HL-60 (cell line): ENCODE measurements at regions not wholly inside any gene's neighbourhood (a gene's known extent, or its start where the extent isn't known, plus 50 kb on each side); places are given as distances from the start of the nearest gene placed in this dataset.

Experiments used
- DNase-seq, 2 experiments: peaks; one replicate each; pipeline ENCODE4 v3.0.0-alpha.2; 2010 to 2020; ENCODE audit warnings: low read depth in 1 of 2, low spot score in 1 of 2
- H3K27ac ChIP-seq: fragments of 250-450 bp; sonication (Bioruptor Pico); replicated peaks from 2 replicates; pipeline ENCODE4 v1.5.1; 2020; ENCODE audit warnings: mild to moderate bottlenecking, moderate library complexity
- H3K27me3 ChIP-seq: fragments of 250-450 bp; sonication (Bioruptor Pico); 2 replicates; pipeline ENCODE4 v1.5.1; 2021; ENCODE audit warnings: mild to moderate bottlenecking, moderate library complexity; ENCODE audit not compliant: insufficient read depth, poor library complexity, severe bottlenecking
- H3K4me3 ChIP-seq: replicated peaks from 2 replicates; pipeline ENCODE4 v1.5.1; 2011; ENCODE audit warnings: mild to moderate bottlenecking, control low read depth, low read length; ENCODE audit not compliant: insufficient read depth
- CTCF ChIP-seq: IDR thresholded peaks from one replicate; pipeline ENCODE4 v1.5.1; 2011; ENCODE audit warnings: low read length, control low read depth, inconsistent platforms; ENCODE audit not compliant: insufficient read depth
- GABPA ChIP-seq: IDR thresholded peaks from 2 replicates; pipeline ENCODE4 v1.6.1; 2012; ENCODE audit warnings: low read depth
- POLR2AphosphoS5 ChIP-seq: IDR thresholded peaks from 2 replicates; pipeline ENCODE4 v1.6.1; 2012; ENCODE audit warnings: low read depth
- SPI1 ChIP-seq: IDR thresholded peaks from 2 replicates; pipeline ENCODE4 v1.6.1; 2012; ENCODE audit warnings: low read depth, mild to moderate bottlenecking, borderline replicate concordance
- TF ChIP-seq, protein P1 (sequence below): IDR thresholded peaks from 2 replicates; pipeline ENCODE4 v1.6.1; 2012; ENCODE audit warnings: low read depth; ENCODE audit not compliant: insufficient replicate concordance

- Histone ChIP-seq H3K27ac (no peak overlapping the region), H3K4me3 (no peak overlapping the region), H3K27me3 (no peaks in the 10 kb centered on the region)
- TF ChIP-seq GABPA (no peak), CTCF (no peak), SPI1 (no peak), POLR2AphosphoS5 (no peak)
- TF ChIP-seq, protein P1, sequence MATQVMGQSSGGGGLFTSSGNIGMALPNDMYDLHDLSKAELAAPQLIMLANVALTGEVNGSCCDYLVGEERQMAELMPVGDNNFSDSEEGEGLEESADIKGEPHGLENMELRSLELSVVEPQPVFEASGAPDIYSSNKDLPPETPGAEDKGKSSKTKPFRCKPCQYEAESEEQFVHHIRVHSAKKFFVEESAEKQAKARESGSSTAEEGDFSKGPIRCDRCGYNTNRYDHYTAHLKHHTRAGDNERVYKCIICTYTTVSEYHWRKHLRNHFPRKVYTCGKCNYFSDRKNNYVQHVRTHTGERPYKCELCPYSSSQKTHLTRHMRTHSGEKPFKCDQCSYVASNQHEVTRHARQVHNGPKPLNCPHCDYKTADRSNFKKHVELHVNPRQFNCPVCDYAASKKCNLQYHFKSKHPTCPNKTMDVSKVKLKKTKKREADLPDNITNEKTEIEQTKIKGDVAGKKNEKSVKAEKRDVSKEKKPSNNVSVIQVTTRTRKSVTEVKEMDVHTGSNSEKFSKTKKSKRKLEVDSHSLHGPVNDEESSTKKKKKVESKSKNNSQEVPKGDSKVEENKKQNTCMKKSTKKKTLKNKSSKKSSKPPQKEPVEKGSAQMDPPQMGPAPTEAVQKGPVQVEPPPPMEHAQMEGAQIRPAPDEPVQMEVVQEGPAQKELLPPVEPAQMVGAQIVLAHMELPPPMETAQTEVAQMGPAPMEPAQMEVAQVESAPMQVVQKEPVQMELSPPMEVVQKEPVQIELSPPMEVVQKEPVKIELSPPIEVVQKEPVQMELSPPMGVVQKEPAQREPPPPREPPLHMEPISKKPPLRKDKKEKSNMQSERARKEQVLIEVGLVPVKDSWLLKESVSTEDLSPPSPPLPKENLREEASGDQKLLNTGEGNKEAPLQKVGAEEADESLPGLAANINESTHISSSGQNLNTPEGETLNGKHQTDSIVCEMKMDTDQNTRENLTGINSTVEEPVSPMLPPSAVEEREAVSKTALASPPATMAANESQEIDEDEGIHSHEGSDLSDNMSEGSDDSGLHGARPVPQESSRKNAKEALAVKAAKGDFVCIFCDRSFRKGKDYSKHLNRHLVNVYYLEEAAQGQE: no peak
- DNase-seq: no peak
These were observed 337.9 kb upstream of the GRM7 start for GRCh38 chr3:6523043-6523442.

GRCh38 chr3:6524479-6524878, 336.4 kb upstream of the GRM7 start:
- no peaks in the 10 kb centered on the region for H3K27me3 ChIP-seq
- H3K4me3 ChIP-seq: no peak overlapping the region
- TF ChIP-seq CTCF: no peak
- DNase-seq: no peak
- no peak overlapping the region for H3K27ac ChIP-seq

GRCh38 chr3:6526321-6526720, 334.6 kb upstream of the GRM7 start:
- no peak overlapping the region for H3K27ac ChIP-seq
- TF ChIP-seq CTCF (no peak), POLR2AphosphoS5 (no peak), GABPA (no peak), SPI1 (no peak)
- TF ChIP-seq, protein P1: no peak
- DNase-seq: no peak
- H3K4me3 ChIP-seq: no peak overlapping the region
- no peaks in the 10 kb centered on the region for H3K27me3 ChIP-seq

DNA sequence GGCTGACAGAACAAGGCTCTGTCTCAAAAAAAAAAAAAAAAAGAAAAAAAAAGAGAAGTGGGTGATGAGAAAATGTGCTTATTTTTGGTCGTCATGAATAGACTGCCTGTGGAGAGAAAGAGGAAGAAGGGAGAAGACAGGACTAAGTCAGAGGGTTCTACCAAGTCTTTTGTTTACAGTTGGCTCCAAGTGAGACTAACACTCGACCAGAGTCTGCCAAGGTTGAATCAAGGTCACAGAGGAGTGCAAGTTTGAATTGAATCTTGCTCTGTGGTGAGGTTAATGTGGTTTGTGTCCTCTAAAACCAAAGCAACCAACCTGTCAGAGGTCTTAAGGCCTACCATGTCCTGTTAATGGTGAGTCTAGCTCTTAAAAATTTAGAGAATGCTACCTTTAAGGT, 334.1 kb upstream of the GRM7 start:
- peak in 1 of 2 experiments; percentile 51 for DNase-seq
- Histone ChIP-seq H3K27me3 (no peaks in the 10 kb centered on the region), H3K4me3 (no peak overlapping the region), H3K27ac (peak overlapping the region; percentile 55)
- TF ChIP-seq SPI1 (peak; percentile 93), POLR2AphosphoS5 (no peak), CTCF (no peak), GABPA (no peak)
- TF ChIP-seq, protein P1: no peak
